IPS-NIHi7 (cell line): ENCODE measurements at regions not wholly inside any gene's neighbourhood (a gene's known extent, or its start where the extent isn't known, plus 50 kb on each side); places are given as distances from the start of the nearest gene placed in this dataset.
A peak's percentile ranks its signal among the peaks of the same experiment; 100 is the strongest.

Source experiments
- DNase-seq: peaks from one replicate; pipeline ENCODE4 v3.0.0; 2012; ENCODE audit warnings: mixed read lengths; ENCODE audit errors: extremely low spot score

DNA sequence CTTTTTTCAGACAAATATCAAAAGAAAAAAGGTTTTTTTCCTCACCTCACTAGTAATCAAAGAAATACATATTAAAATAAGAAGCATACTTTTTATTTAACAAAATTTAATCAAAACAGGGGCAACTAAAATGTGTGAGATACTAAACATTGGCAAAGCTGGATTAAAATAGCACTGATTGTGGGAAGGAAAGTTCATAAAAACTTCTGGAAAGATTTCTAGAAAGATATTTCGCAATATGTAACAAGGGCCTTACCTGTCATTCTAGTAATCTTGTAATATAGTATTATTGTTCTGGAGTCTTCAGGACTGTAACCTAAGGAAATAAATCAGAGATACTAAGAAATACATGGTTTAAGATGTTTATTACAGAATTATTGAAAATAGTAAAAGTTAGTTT, 482.5 kb downstream of the SUCLA2 start:
- no peak for DNase-seq

DNA sequence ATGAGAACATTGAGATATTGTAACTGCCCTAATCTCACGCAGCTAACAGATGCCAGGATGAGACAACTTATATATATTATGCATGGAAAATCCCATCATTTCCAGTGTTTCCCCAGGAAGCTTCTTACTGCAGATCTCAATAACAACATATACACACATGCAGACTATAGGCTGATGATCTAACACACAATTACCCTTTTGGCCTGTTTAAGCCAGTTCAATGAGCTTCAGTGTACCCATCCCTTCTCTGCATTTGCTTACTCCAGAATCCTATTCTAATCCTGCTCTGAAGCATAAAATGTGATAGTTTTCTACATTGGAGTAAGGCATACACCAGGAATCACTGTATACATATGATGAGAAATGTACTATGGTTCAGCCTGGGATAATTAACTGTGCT, 489.4 kb downstream of the SUCLA2 start:
- no peak for DNase-seq

GRCh38 chr13:47508527-47509228, 492.4 kb downstream of the SUCLA2 start:
- no peak for DNase-seq

- no peak for DNase-seq
Observed at GRCh38 chr13:47503475-47503874, 497.6 kb downstream of the SUCLA2 start.

- DNase-seq: no peak
Observed at GRCh38 chr13:47502166-47502565, 498.9 kb downstream of the SUCLA2 start.

DNA sequence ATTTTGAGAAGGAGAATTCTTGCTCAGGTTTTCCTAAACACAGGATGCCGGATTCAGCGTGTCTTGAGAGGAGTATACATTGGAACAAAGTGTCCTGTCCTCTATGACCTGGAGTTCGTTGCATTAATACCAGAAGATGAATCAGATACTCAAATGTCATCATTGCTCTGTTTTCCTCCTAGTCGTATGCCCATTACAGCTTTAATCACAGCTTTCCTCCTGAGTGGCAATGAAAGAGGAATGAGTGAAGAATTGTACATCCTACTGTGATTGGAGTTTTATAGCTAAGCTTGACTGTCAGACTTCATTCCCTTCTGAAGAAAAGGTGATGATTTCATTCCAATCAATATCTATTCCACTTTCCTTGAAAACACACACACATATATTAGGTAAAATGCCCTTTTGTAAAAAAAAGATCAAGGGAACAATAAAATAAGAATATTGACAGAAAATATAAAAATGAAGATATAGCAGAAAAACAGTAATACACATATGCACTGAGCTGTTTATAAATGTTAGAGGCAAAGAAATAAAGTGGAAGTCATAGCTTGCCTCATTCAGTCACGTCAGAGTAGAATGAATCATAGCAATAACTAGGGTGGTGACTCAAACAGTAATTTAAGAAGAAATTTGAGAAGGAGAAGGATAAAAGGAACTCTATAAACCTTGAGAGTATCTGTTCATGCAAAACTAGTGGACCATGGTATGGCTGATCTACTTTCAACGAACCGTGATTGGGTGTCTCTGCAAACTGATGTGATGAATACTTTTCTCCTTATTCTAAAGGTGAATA, 501.5 kb downstream of the SUCLA2 start:
- no peak for DNase-seq

GRCh38 chr13:47484548-47484947, 516.5 kb downstream of the SUCLA2 start:
- DNase-seq: no peak

DNA sequence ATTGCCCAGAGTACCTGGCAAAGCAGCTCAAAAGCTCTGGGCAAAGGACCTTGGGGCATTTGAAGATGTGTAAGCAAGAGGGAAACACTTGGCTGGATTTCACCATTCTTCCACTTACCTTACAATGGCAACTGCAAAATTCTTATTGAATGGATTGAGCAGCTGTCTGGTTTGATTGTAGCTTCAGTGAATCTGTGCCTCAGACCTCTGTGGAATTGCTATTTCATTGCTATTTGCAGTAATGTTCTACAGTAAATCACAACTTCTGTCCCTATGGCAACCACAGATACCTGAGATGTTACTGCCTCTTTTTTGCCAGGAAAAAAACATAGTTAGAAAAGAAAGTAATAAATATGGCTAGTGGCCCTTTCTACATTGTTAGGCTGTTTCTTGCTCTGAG, 519.5 kb downstream of the SUCLA2 start:
- DNase-seq: no peak

DNA sequence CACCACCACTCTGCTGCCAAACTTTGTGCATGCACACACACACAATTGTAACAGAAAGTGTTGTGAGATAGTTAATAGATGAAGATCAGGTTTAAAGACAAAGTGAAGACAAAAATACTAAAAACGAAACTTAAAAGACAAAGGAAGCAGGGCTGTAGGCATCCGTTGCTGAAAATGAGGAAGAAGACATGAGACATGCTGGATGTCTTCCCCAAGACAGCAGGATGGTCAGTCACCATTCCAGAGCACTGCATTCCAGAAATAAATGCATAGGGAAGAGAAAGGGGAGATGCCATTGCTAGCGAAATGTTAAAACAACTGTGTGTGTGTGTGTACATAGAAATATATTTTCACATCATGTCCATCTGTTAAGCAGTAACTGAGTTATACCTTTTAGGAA, 520.1 kb downstream of the SUCLA2 start:
- no peak for DNase-seq

DNA sequence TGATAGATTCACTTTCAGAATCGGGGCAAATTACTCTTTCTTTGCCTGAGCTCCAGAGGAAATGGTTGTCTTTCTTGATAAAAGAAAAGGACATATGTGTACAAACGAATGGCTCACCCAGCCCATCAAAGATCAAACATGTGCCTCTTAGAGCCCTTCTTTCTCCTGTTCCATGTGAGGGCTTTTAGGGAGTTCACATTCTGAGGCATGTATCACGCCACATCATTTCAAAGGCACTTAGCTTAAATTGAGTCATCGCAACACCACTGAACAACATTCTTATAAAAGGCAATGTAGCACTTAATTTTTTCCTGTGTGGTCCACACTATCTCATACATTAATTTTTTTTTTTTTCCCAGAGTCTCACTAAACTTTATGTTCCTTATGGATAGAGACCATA, 521.0 kb downstream of the SUCLA2 start:
- DNase-seq: no peak

- no peak for DNase-seq
Observed at GRCh38 chr13:47478985-47479384, 522.1 kb downstream of the SUCLA2 start.

DNA sequence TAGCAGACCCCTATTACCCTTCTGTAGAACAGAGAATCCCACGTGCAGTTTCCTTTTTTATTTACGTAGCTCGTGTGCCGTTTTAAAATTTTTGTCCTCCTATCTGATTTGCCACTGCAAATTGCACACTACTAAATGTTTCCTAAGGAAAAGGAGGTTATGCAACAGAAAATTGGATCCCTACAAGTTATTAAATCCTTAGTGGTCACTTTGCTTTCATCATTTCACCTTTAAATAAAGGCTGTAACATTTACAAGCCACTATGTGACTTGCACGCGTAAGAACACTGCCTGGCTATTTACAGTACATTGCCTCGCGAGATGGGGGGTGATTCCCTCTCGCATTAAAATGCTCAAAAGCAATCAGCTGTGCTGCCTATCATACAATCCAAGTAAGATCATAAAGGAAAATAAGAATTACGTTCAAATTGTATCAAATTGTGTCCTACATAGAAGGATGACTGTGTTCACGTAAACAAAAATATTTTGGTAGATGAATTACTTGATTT, 525.6 kb downstream of the SUCLA2 start:
- no peak for DNase-seq

- no peak for DNase-seq
Observed at GRCh38 chr13:47474839-47475238, 526.2 kb downstream of the SUCLA2 start.

DNA sequence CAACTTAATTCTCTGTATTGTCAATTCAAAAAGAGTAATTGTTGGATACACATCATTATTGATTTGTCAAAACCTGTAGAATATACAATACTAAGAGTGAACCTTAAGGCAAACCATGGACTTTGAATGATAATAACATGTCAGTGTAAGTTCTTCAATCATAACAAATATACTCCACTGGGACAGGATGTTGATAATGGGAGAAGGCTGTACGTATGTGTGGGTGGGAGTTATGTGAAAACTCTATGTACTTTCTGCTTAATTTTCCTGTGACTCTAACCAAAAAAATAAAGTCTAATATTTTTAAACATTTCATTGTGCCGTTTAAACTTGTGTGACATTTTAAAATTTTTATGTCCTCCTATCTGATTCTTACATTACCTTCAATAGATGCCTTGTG, 526.7 kb downstream of the SUCLA2 start:
- DNase-seq: no peak

GRCh38 chr13:47472516-47472915, 528.6 kb downstream of the SUCLA2 start:
- peak; percentile 22 for DNase-seq

- DNase-seq: no peak
Observed at GRCh38 chr13:47463726-47464125, 537.3 kb downstream of the SUCLA2 start.

- no peak for DNase-seq
Observed at GRCh38 chr13:47463002-47463401, 538.1 kb downstream of the SUCLA2 start.

- DNase-seq: no peak
Observed at GRCh38 chr13:47461816-47462215, 539.3 kb downstream of the SUCLA2 start.

DNA sequence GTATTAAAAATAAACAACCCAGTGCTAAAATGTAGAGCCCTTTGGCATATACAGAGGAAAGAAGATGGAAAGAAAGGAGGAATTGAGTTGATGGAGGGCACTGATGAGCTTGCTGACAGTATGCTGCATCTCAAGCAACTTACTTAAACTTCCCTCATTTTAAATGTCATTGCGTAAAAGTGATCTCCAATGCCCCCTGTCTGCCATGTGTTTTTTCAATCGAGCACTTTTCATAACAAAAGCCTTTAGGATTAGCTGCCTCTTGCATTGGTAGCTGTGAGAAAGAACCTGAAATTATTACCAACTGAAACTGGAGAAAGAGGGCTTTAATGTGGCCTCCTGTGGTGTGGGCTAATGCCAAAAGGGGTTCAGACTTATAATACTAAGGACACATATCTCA, 541.6 kb downstream of the SUCLA2 start:
- peak; percentile 18 for DNase-seq

- no peak for DNase-seq
Observed at GRCh38 chr13:47457626-47458025, 543.4 kb downstream of the SUCLA2 start.

GRCh38 chr13:47455626-47456025, 545.4 kb downstream of the SUCLA2 start:
- no peak for DNase-seq

- no peak for DNase-seq
Observed at GRCh38 chr13:47454986-47455385, 546.1 kb downstream of the SUCLA2 start.

- DNase-seq: no peak
Observed at GRCh38 chr13:47437406-47437805, 540.6 kb upstream of the HTR2A start.
